HepG2 (cell line): ENCODE measurements at regions not wholly inside any gene's neighbourhood (a gene's known extent, or its start where the extent isn't known, plus 50 kb on each side); places are given as distances from the start of the nearest gene placed in this dataset.

Source experiments
- ADNP ChIP-seq: sonication (generic); formaldehyde crosslinking; IDR thresholded peaks from 2 replicates; pipeline ENCODE4 v1.4.0; 2020; ENCODE audit warnings: missing genetic modification reagents
- ATF7-NPFF ChIP-seq: sonication (generic); formaldehyde crosslinking; IDR thresholded peaks from 2 replicates; pipeline ENCODE4 v1.8.1; 2023; ENCODE audit warnings: mild to moderate bottlenecking, low read depth, missing genetic modification reagents, moderate library complexity
- CEBPZ ChIP-seq: IDR thresholded peaks from 2 replicates; pipeline ENCODE4 v1.6.1; 2012; ENCODE audit warnings: low read length, improper control_type of control experiment
- CREB3 ChIP-seq: sonication (generic); formaldehyde crosslinking; IDR thresholded peaks from 2 replicates; pipeline ENCODE4 v1.5.0; 2020; ENCODE audit warnings: missing genetic modification reagents
- CSRNP1 ChIP-seq: sonication (generic); formaldehyde crosslinking; IDR thresholded peaks from 2 replicates; pipeline ENCODE4 v1.8.1; 2023; ENCODE audit warnings: mild to moderate bottlenecking, missing genetic modification reagents
- ELK4 ChIP-seq: sonication (generic); formaldehyde crosslinking; IDR thresholded peaks from 2 replicates; pipeline ENCODE4 v1.9.0; 2021; ENCODE audit warnings: missing genetic modification reagents, borderline replicate concordance
- FOXJ3 ChIP-seq: sonication (generic); formaldehyde crosslinking; IDR thresholded peaks from 2 replicates; pipeline ENCODE4 v1.4.0; 2020; ENCODE audit warnings: missing genetic modification reagents, mild to moderate bottlenecking, borderline replicate concordance
- GTF3A ChIP-seq: sonication (generic); formaldehyde crosslinking; conservative IDR thresholded peaks from 2 replicates; pipeline ENCODE4 v1.4.0; 2020; ENCODE audit warnings: mild to moderate bottlenecking, missing genetic modification reagents
- HOXA7 ChIP-seq: sonication (generic); formaldehyde crosslinking; IDR thresholded peaks from 2 replicates; pipeline ENCODE4 v1.8.1; 2022; ENCODE audit warnings: mild to moderate bottlenecking, missing genetic modification reagents, moderate library complexity
- NFE2 ChIP-seq: sonication (generic); formaldehyde crosslinking; IDR thresholded peaks from 2 replicates; pipeline ENCODE4 v1.4.0; 2020; ENCODE audit warnings: missing genetic modification reagents
- PRMT3 ChIP-seq: sonication (generic); formaldehyde crosslinking; IDR thresholded peaks from 2 replicates; pipeline ENCODE4 v1.8.1; 2022; ENCODE audit warnings: low read depth, mild to moderate bottlenecking, moderate library complexity, missing genetic modification reagents, borderline replicate concordance
- SP1 ChIP-seq, 2 experiments: fragments of 450-650 bp in 1 of 2; sonication (generic) in 1 of 2; formaldehyde crosslinking in 1 of 2; IDR thresholded peaks; 2 replicates each; pipeline versions ENCODE4 v1.4.0 to v1.6.1; 2016 to 2020; ENCODE audit warnings: missing genetic modification reagents in 1 of 2
- ZNF256 ChIP-seq: sonication (generic); formaldehyde crosslinking; conservative IDR thresholded peaks from 2 replicates; pipeline ENCODE4 v1.4.0; 2020; ENCODE audit warnings: missing genetic modification reagents
- ZNF280D ChIP-seq: sonication (generic); formaldehyde crosslinking; IDR thresholded peaks from 2 replicates; pipeline ENCODE4 v1.5.1; 2020; ENCODE audit warnings: mild to moderate bottlenecking, missing genetic modification reagents
- ZNF570 ChIP-seq: sonication (generic); formaldehyde crosslinking; IDR thresholded peaks from 2 replicates; pipeline ENCODE4 v1.4.0; 2020; ENCODE audit warnings: mild to moderate bottlenecking, missing genetic modification reagents, borderline replicate concordance

GRCh38 chr2:234823196-234823876, 128.5 kb upstream of the SH3BP4 start (continued):
- TF ChIP-seq GTF3A (CRISPR knock-in tag), result no peak
- TF ChIP-seq SP1 (IDR thresholded peaks at IDR 0.05), result no peak
- no peak for TF ChIP-seq SP1 (CRISPR knock-in tag; IDR thresholded peaks at IDR 0.05)
- no peak for TF ChIP-seq ELK4
- TF ChIP-seq FOXJ3 (CRISPR knock-in tag), result no peak
- TF ChIP-seq ADNP (CRISPR knock-in tag), result no peak
- no peak for TF ChIP-seq ATF7-NPFF (CRISPR knock-in tag)
- peak; percentile 53 for TF ChIP-seq ZNF280D (CRISPR knock-in tag)
- TF ChIP-seq ZNF570 (CRISPR knock-in tag), result no peak
- no peak for TF ChIP-seq HOXA7
- 0 out of 2 replicates have a peak, but pooled peaks have one; percentile 41 for TF ChIP-seq CSRNP1 (CRISPR knock-in tag)
- no peak for TF ChIP-seq NFE2
- no peak for TF ChIP-seq ZNF256
- no peak for TF ChIP-seq CREB3 (CRISPR knock-in tag)
- TF ChIP-seq CEBPZ, result no peak
- TF ChIP-seq PRMT3 (CRISPR knock-in tag), result no peak
